Kidney epithelial cell (primary cell): ENCODE measurements at regions not wholly inside any gene's neighbourhood (a gene's known extent, or its start where the extent isn't known, plus 50 kb on each side); places are given as distances from the start of the nearest gene placed in this dataset.
A peak's percentile ranks its signal among the peaks of the same experiment; 100 is the strongest.

Experiments used
- DNase-seq: peaks from one replicate; pipeline ENCODE4 v3.0.0-alpha.2; 2010; ENCODE audit warnings: low read depth
- H3K27me3 ChIP-seq: 2 replicates; pipeline ENCODE4 v1.6.0; 2011; ENCODE audit warnings: low read length; ENCODE audit not compliant: control insufficient read depth, insufficient read depth
- H3K36me3 ChIP-seq: 2 replicates; pipeline ENCODE4 v1.5.1; 2011; ENCODE audit warnings: low read length; ENCODE audit not compliant: control insufficient read depth, insufficient read depth
- H3K4me3 ChIP-seq: 2 replicates; pipeline ENCODE4 v1.5.1; 2011; ENCODE audit warnings: low read depth, mild to moderate bottlenecking, control low read depth, low read length
- CTCF ChIP-seq: IDR thresholded peaks from 2 replicates; pipeline ENCODE4 v1.5.1; 2011; ENCODE audit warnings: mild to moderate bottlenecking, moderate library complexity, low read length, control low read depth, inconsistent platforms; ENCODE audit not compliant: insufficient read depth, poor library complexity, severe bottlenecking

GRCh38 chr13:97892717-97893116, 60.8 kb upstream of the IPO5 start:
- DNase-seq, result peak; percentile 5

GRCh38 chr13:97895383-97895782, 58.1 kb upstream of the IPO5 start:
- TF ChIP-seq CTCF, result no peak
- Histone ChIP-seq H3K27me3 (no peaks in the 10 kb centered on the region), H3K4me3 (no peak overlapping the region), H3K36me3 (no peaks in the 10 kb centered on the region)
- no peak for DNase-seq

More at GRCh38 chr13:97892717-97893116, 60.8 kb upstream of the IPO5 start:
- H3K27me3 ChIP-seq, result no peaks in the 10 kb centered on the region
- no peaks in the 10 kb centered on the region for H3K36me3 ChIP-seq
- TF ChIP-seq CTCF, result no peak
- no peak overlapping the region for H3K4me3 ChIP-seq

GRCh38 chr13:97896446-97896845, 57.0 kb upstream of the IPO5 start:
- DNase-seq, result no peak
- H3K4me3 ChIP-seq, result no peak overlapping the region
- no peak for TF ChIP-seq CTCF
- H3K36me3 ChIP-seq, result no peaks in the 10 kb centered on the region
- H3K27me3 ChIP-seq, result no peaks in the 10 kb centered on the region

GRCh38 chr13:97901716-97902115, 51.8 kb upstream of the IPO5 start:
- no peak for DNase-seq
- Histone ChIP-seq H3K27me3 (no peaks in the 10 kb centered on the region), H3K36me3 (no peaks in the 10 kb centered on the region), H3K4me3 (no peak overlapping the region)
- no peak for TF ChIP-seq CTCF
